GM12878 (cell line): ENCODE measurements at regions not wholly inside any gene's neighbourhood (a gene's known extent, or its start where the extent isn't known, plus 50 kb on each side); places are given as distances from the start of the nearest gene placed in this dataset.

Source experiments
- KDM1A ChIP-seq: fragments of 200-600 bp; sonication (generic); IDR thresholded peaks from 2 replicates; pipeline ENCODE4 v1.6.1; 2016; ENCODE audit warnings: borderline replicate concordance
- MTA3 ChIP-seq: IDR thresholded peaks from 2 replicates; pipeline ENCODE4 v1.6.1; 2012; ENCODE audit warnings: low read length, inconsistent platforms, borderline replicate concordance
- PAX5 ChIP-seq: IDR thresholded peaks from 2 replicates; pipeline ENCODE4 v1.6.1; 2011; ENCODE audit warnings: low read depth, low read length, borderline replicate concordance
- POLR2A ChIP-seq: IDR thresholded peaks from 2 replicates; pipeline ENCODE4 v1.6.1; 2011; ENCODE audit warnings: low read depth, mild to moderate bottlenecking, low read length
- RBBP5 ChIP-seq: fragments of 200-600 bp; sonication (generic); conservative IDR thresholded peaks from 2 replicates; pipeline ENCODE4 v1.6.1; 2016
- SMC3 ChIP-seq: IDR thresholded peaks from 2 replicates; pipeline ENCODE4 v1.6.1; 2011; ENCODE audit warnings: low read length, improper control_type of control experiment, borderline replicate concordance
- ZZZ3 ChIP-seq: IDR thresholded peaks from 2 replicates; pipeline ENCODE4 v1.6.1; 2011; ENCODE audit warnings: low read depth; ENCODE audit not compliant: control insufficient read depth, insufficient read length
- TF ChIP-seq, protein P1 (sequence below): fragments of 450-650 bp; formaldehyde crosslinking; IDR thresholded peaks from 2 replicates; pipeline ENCODE4 v1.5.0; 2022; ENCODE audit warnings: mild to moderate bottlenecking, missing genetic modification characterization
- TF ChIP-seq, protein P2 (sequence below), 3 experiments: IDR thresholded peaks in 2 of 3; conservative IDR thresholded peaks in 1 of 3; 2 replicates each; pipeline ENCODE4 v1.5.1; 2011; ENCODE audit warnings: low read depth in 3 of 3, low read length in 3 of 3, mild to moderate bottlenecking in 3 of 3, control low read depth in 2 of 3, moderate library complexity in 2 of 3, inconsistent platforms in 1 of 3, mixed read lengths in 1 of 3; ENCODE audit not compliant: control insufficient read depth in 2 of 3, insufficient read depth in 1 of 3; ENCODE audit errors: extremely low read depth in 1 of 3
- TF ChIP-seq, protein P3 (sequence below): IDR thresholded peaks from 2 replicates; pipeline ENCODE4 v1.6.1; 2012; ENCODE audit warnings: low read depth, low read length, improper control_type of control experiment

DNA sequence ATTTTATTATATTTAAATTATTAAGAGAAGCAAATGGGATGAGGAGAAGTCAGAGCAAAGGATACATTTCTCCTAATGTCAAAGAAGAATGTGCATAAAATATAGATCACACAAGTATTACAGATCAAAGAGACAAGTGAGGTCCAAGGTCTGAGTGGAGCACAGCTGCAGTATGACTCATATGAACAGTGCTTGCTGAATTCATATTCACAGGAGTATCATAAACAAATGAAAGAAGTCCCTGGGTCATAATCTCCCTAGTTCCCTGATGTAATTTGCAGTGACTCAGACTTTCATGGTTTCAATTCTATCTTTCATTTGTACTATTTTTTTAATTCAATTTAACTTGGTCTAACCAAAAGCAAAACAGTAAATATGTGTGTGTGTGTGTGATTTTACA lies 499.0 kb upstream of the CCDC179 start:
- no peak for TF ChIP-seq ZZZ3
- TF ChIP-seq, protein P1, sequence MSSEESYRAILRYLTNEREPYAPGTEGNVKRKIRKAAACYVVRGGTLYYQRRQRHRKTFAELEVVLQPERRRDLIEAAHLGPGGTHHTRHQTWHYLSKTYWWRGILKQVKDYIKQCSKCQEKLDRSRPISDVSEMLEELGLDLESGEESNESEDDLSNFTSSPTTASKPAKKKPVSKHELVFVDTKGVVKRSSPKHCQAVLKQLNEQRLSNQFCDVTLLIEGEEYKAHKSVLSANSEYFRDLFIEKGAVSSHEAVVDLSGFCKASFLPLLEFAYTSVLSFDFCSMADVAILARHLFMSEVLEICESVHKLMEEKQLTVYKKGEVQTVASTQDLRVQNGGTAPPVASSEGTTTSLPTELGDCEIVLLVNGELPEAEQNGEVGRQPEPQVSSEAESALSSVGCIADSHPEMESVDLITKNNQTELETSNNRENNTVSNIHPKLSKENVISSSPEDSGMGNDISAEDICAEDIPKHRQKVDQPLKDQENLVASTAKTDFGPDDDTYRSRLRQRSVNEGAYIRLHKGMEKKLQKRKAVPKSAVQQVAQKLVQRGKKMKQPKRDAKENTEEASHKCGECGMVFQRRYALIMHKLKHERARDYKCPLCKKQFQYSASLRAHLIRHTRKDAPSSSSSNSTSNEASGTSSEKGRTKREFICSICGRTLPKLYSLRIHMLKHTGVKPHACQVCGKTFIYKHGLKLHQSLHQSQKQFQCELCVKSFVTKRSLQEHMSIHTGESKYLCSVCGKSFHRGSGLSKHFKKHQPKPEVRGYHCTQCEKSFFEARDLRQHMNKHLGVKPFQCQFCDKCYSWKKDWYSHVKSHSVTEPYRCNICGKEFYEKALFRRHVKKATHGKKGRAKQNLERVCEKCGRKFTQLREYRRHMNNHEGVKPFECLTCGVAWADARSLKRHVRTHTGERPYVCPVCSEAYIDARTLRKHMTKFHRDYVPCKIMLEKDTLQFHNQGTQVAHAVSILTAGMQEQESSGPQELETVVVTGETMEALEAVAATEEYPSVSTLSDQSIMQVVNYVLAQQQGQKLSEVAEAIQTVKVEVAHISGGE (CRISPR knock-in tag) = no peak
- no peak for TF ChIP-seq PAX5
- no peak for TF ChIP-seq KDM1A
- no peak for TF ChIP-seq POLR2A
- TF ChIP-seq, protein P2, sequence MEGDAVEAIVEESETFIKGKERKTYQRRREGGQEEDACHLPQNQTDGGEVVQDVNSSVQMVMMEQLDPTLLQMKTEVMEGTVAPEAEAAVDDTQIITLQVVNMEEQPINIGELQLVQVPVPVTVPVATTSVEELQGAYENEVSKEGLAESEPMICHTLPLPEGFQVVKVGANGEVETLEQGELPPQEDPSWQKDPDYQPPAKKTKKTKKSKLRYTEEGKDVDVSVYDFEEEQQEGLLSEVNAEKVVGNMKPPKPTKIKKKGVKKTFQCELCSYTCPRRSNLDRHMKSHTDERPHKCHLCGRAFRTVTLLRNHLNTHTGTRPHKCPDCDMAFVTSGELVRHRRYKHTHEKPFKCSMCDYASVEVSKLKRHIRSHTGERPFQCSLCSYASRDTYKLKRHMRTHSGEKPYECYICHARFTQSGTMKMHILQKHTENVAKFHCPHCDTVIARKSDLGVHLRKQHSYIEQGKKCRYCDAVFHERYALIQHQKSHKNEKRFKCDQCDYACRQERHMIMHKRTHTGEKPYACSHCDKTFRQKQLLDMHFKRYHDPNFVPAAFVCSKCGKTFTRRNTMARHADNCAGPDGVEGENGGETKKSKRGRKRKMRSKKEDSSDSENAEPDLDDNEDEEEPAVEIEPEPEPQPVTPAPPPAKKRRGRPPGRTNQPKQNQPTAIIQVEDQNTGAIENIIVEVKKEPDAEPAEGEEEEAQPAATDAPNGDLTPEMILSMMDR (IDR thresholded peaks at IDR 0.05 in 2 of 3, conservative IDR thresholded peaks at IDR 0.05 in 1 of 3; ENCODE audit: control insufficient read depth in 2 of 3, extremely low read depth in 1 of 3, insufficient read depth in 1 of 3, low read depth in 3 of 3, low read length in 3 of 3) = no peak
- TF ChIP-seq MTA3 = no peak
- TF ChIP-seq SMC3 = no peak
- TF ChIP-seq, protein P3, sequence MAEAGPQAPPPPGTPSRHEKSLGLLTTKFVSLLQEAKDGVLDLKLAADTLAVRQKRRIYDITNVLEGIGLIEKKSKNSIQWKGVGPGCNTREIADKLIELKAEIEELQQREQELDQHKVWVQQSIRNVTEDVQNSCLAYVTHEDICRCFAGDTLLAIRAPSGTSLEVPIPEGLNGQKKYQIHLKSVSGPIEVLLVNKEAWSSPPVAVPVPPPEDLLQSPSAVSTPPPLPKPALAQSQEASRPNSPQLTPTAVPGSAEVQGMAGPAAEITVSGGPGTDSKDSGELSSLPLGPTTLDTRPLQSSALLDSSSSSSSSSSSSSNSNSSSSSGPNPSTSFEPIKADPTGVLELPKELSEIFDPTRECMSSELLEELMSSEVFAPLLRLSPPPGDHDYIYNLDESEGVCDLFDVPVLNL = no peak
- no peak for TF ChIP-seq RBBP5
